Mucosa of stomach (tissue), 1 donor: ENCODE measurements at regions not wholly inside any gene's neighbourhood (a gene's known extent, or its start where the extent isn't known, plus 50 kb on each side); places are given as distances from the start of the nearest gene placed in this dataset.

Experiments used
- H3K27me3 ChIP-seq: one replicate; pipeline ENCODE4 v1.7.0; 2013; ENCODE audit warnings: mild to moderate bottlenecking, low read length; ENCODE audit not compliant: control insufficient read depth, insufficient read depth
- H3K36me3 ChIP-seq: one replicate; pipeline ENCODE4 v1.7.0; 2013; ENCODE audit warnings: low read length; ENCODE audit not compliant: control insufficient read depth, insufficient read depth
- H3K4me1 ChIP-seq: one replicate; pipeline ENCODE4 v1.7.0; 2013; ENCODE audit warnings: mild to moderate bottlenecking, low read length; ENCODE audit not compliant: control insufficient read depth, insufficient read depth
- H3K4me3 ChIP-seq: one replicate; pipeline ENCODE4 v1.7.0; 2013; ENCODE audit warnings: low read length
- H3K9ac ChIP-seq: one replicate; pipeline ENCODE4 v1.7.0; 2013; ENCODE audit warnings: mild to moderate bottlenecking, low read length, moderate library complexity
- H3K9me3 ChIP-seq: one replicate; pipeline ENCODE4 v1.7.0; 2013; ENCODE audit warnings: mild to moderate bottlenecking, low read length, moderate library complexity; ENCODE audit not compliant: control insufficient read depth
- donor health status: Pancreatic carcinoma.

GRCh38 chr6:163691049-163691448, 276.5 kb downstream of the QKI start:
- H3K4me1 ChIP-seq: peaks cover 3% of the 10 kb centered on the region
- H3K4me3 ChIP-seq: no peak overlapping the region
- no peaks in the 10 kb centered on the region for H3K27me3 ChIP-seq
- no peaks in the 10 kb centered on the region for H3K36me3 ChIP-seq
- no peaks in the 10 kb centered on the region for H3K9me3 ChIP-seq
- no peak overlapping the region for H3K9ac ChIP-seq

- H3K9me3 ChIP-seq: no peaks in the 10 kb centered on the region
These were observed 274.3 kb downstream of the QKI start for GRCh38 chr6:163688739-163689362.

GRCh38 chr6:163687075-163687474, 272.6 kb downstream of the QKI start:
- no peak overlapping the region for H3K9ac ChIP-seq
- no peaks in the 10 kb centered on the region for H3K27me3 ChIP-seq
- no peaks in the 10 kb centered on the region for H3K4me1 ChIP-seq
- no peak overlapping the region for H3K4me3 ChIP-seq
- no peaks in the 10 kb centered on the region for H3K36me3 ChIP-seq
- H3K9me3 ChIP-seq: no peaks in the 10 kb centered on the region

More at GRCh38 chr6:163688739-163689362, 274.3 kb downstream of the QKI start:
- Histone ChIP-seq H3K9ac (no peak overlapping the region), H3K4me3 (no peak overlapping the region), H3K4me1 (no peaks in the 10 kb centered on the region), H3K36me3 (no peaks in the 10 kb centered on the region), H3K27me3 (no peaks in the 10 kb centered on the region)

- H3K4me3 ChIP-seq: no peak overlapping the region
- no peaks in the 10 kb centered on the region for H3K27me3 ChIP-seq
- H3K36me3 ChIP-seq: no peaks in the 10 kb centered on the region
- H3K4me1 ChIP-seq: no peaks in the 10 kb centered on the region
- no peak overlapping the region for H3K9ac ChIP-seq
- no peaks in the 10 kb centered on the region for H3K9me3 ChIP-seq
These were observed 271.8 kb downstream of the QKI start for GRCh38 chr6:163686301-163686700.

- no peak overlapping the region for H3K4me3 ChIP-seq
- no peak overlapping the region for H3K9ac ChIP-seq
- H3K4me1 ChIP-seq: no peaks in the 10 kb centered on the region
- H3K36me3 ChIP-seq: no peaks in the 10 kb centered on the region
- no peaks in the 10 kb centered on the region for H3K27me3 ChIP-seq
- H3K9me3 ChIP-seq: no peaks in the 10 kb centered on the region
These were observed 268.6 kb downstream of the QKI start for GRCh38 chr6:163683105-163683622.

GRCh38 chr6:163679753-163680152, 265.2 kb downstream of the QKI start:
- Histone ChIP-seq H3K27me3 (no peaks in the 10 kb centered on the region), H3K9me3 (no peaks in the 10 kb centered on the region), H3K4me3 (no peak overlapping the region), H3K36me3 (no peaks in the 10 kb centered on the region), H3K4me1 (no peaks in the 10 kb centered on the region), H3K9ac (no peak overlapping the region)

GRCh38 chr6:163679012-163679660, 264.6 kb downstream of the QKI start:
- Histone ChIP-seq H3K4me3 (no peak overlapping the region), H3K4me1 (no peaks in the 10 kb centered on the region), H3K27me3 (no peaks in the 10 kb centered on the region), H3K36me3 (no peaks in the 10 kb centered on the region), H3K9ac (no peak overlapping the region), H3K9me3 (no peaks in the 10 kb centered on the region)

- H3K36me3 ChIP-seq: no peaks in the 10 kb centered on the region
- no peak overlapping the region for H3K4me3 ChIP-seq
- no peaks in the 10 kb centered on the region for H3K9me3 ChIP-seq
- H3K9ac ChIP-seq: no peak overlapping the region
- no peaks in the 10 kb centered on the region for H3K27me3 ChIP-seq
- no peaks in the 10 kb centered on the region for H3K4me1 ChIP-seq
These were observed 261.1 kb downstream of the QKI start for GRCh38 chr6:163675611-163676010.

GRCh38 chr6:163672710-163673109, 258.2 kb downstream of the QKI start:
- Histone ChIP-seq H3K9ac (no peak overlapping the region), H3K4me1 (no peaks in the 10 kb centered on the region)

GRCh38 chr6:163671791-163672190, 257.3 kb downstream of the QKI start:
- no peak overlapping the region for H3K4me3 ChIP-seq
- no peaks in the 10 kb centered on the region for H3K9me3 ChIP-seq
- H3K27me3 ChIP-seq: no peaks in the 10 kb centered on the region
- H3K36me3 ChIP-seq: no peaks in the 10 kb centered on the region
- no peak overlapping the region for H3K9ac ChIP-seq
- no peaks in the 10 kb centered on the region for H3K4me1 ChIP-seq

More at GRCh38 chr6:163672710-163673109, 258.2 kb downstream of the QKI start:
- Histone ChIP-seq H3K36me3 (no peaks in the 10 kb centered on the region), H3K4me3 (no peak overlapping the region), H3K9me3 (no peaks in the 10 kb centered on the region), H3K27me3 (no peaks in the 10 kb centered on the region)

GRCh38 chr6:163671355-163671754, 256.8 kb downstream of the QKI start:
- no peak overlapping the region for H3K4me3 ChIP-seq
- no peak overlapping the region for H3K9ac ChIP-seq
- no peaks in the 10 kb centered on the region for H3K27me3 ChIP-seq
- no peaks in the 10 kb centered on the region for H3K36me3 ChIP-seq
- no peaks in the 10 kb centered on the region for H3K9me3 ChIP-seq
- H3K4me1 ChIP-seq: no peaks in the 10 kb centered on the region

GRCh38 chr6:163670336-163670735, 255.8 kb downstream of the QKI start:
- Histone ChIP-seq H3K4me1 (no peaks in the 10 kb centered on the region), H3K27me3 (no peaks in the 10 kb centered on the region), H3K4me3 (no peak overlapping the region), H3K36me3 (no peaks in the 10 kb centered on the region), H3K9me3 (no peaks in the 10 kb centered on the region), H3K9ac (no peak overlapping the region)
